HG03575 (cell line): ENCODE measurements at regions not wholly inside any gene's neighbourhood (a gene's known extent, or its start where the extent isn't known, plus 50 kb on each side); places are given as distances from the start of the nearest gene placed in this dataset.

Experiments used
- ATAC-seq: cut with Tn5 transposase; IDR thresholded peaks from one replicate; pipeline ENCODE4 v1.9.1; 2021; ENCODE audit not compliant: unreplicated experiment, insufficient number of reproducible peaks, low FRiP score; ENCODE audit errors: extremely low read depth

DNA sequence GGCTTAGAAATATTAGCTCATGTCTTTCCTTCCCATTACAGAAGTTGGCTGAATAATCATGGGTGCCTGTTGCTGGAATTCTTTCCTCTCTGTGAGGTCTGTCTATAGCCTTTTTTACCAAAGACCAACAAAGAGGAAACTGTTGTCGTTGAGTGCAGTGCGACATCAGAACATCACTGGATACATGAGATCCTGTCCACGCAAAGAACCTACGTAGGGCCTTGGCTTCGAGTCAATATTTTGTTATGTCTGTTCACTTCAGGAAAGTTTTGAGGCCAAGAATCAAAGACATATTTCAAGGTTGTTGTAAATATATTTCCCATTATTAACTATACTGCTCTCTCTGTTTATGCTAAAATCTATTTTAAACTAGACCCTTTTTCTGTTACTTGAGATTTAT is 101.5 kb upstream of the IL12A start:
- no peak for ATAC-seq

DNA sequence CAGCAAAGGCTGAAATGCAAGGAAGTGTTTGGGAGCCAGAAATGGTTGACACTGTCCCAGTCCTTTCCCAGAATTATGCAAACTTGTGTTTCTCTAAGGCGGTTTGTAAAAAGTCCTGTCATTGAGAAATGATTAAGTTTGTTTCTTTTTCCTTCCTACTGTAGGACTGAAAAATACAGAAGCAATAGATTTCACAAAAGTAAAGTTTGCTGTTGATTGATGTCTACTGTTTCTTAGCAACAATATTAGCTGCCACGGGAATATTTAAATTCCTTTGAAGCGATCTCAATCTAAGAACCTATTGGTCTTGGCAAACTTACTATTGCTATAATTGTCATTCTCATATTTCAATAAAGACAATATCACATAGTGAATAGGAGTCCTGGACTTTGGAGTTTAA is 100.7 kb upstream of the IL12A start:
- ATAC-seq: no peak

DNA sequence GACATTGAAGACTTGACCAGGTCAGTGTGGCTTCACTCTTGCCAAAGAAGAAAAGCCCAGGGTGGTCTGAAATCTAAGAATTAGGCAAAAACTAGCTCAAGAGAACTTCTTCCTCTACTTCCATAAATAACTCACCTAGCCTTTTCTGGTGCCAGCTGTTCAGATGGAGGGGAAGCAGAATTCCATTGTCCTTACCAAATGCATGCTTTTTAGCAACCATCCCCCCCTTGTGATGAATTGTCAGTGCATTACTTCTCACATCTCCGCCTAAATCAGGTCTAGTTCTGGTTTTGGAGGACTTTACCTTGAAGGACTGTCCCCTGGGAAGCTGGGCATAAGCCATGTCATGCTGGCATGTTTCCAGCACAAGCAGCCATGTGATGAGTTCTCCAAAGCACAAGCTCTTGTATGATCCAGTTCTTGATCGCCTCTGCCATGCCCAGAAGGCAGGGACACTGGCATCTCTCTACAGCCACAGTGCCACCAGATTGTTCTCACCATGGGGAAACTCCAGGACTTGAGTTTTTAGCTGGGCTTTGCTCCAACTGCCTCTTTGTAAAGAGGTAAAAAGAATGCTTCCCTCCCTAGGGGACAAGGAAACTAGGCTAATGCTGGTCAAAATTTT is 96.4 kb upstream of the IL12A start:
- ATAC-seq: no peak

DNA sequence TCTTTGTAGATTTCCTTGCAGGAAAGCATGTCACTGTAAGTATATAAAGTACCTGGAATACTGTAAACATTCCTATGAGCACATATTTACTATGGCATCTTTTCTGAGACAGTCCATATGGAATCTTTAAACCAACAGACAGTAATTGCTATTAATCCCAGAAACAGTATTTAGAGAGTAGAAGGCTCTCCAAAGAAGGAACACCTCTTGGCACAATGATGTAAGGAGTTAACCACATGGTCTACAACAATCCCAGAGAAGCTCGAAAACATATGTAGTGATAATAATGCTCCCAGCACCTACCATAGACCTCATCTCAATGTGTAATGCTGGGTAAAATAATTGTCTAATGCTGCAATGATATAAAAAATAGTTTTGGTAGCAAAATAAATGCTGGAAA is 95.8 kb upstream of the IL12A start:
- ATAC-seq: no peak

DNA sequence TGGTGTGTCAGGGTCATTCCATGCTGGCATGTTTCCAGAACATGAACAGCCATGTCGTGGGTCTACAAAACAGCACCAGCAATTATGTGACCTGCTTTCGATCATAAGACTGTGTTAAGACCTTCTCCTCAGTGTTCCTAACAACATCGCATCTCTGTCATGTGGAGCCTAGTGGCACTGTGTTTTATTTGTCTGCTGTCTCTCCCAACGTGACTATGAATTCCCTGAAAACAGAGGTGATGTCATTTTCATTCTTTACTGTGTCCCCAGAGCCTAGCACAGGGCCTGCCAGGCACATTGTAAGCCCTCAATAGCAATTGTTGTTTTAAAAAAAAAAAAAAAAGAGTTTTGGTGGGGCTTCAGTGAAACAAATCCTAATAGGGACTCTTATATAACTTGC is 94.2 kb upstream of the IL12A start:
- no peak for ATAC-seq

DNA sequence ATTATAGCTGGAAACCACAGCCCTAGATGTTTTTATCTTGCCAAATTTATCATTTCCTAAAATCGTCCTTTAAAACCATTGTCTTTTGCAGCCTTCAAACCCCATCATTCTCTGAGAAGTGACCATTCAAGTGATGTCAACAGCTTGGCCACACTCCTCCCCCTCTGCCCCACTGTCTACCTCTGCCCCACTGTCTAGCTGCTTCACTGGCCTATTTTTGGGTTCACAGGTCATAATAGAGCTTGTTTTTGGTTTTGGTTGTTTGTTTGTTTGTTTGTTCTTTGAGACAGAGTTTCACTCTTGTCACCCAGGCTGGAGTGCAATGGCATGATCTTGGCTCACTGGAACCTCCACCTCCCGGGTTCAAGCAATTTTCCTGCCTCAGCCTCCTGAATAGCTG is 93.2 kb upstream of the IL12A start:
- ATAC-seq: no peak

DNA sequence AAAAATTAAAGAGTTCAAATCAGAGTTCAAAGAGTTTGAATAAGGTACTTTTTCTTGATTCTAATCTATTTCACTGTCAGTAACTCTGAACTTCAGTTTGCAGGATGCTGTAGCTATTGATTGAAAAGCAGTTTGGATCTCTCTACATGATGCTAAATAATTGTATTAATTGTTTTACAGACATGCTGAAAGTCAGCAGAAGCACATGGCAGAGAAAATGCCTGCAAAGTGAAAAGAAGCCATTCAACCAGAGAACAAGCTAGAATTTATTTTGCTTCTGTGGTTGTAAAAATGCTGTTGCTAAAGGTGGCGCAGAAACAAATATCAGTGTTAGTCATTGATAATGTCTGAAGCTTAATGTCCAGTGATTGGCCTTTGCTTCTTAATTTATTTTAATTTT is 92.1 kb upstream of the IL12A start:
- ATAC-seq: no peak

DNA sequence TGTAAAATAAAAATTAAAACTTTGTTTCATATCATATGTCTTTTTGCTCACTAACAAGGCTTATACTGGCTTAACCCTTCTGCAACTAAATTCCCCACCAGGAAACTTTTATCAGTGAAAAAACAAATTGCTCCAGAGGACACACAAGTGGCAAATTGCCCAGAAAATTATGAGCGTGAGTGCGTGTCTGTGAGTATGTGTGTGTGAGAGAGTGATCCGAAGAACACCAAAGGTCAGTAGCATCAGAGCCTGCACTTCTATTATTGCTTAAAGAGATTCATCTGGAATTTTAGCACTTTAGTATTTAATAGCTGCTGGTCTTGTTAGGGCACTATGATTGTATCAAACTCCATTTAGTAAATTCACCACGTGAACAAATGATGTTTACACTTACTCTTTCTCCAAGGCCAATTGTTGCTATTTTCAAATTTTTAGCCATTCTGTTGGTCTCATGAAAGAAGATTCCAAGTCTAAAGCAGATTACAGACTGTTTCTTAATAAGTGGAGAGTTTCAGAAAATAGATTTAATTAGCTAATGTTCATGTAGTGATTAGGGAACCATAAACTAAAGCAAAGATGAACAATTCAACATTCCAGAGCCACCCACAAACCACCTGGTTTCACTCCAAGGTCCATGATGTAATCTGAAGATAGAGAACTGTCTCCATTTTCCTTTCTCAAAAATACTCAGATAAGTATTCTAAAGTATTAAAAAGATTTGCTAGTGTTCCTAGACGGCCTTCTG is 91.1 kb upstream of the IL12A start:
- ATAC-seq: no peak

DNA sequence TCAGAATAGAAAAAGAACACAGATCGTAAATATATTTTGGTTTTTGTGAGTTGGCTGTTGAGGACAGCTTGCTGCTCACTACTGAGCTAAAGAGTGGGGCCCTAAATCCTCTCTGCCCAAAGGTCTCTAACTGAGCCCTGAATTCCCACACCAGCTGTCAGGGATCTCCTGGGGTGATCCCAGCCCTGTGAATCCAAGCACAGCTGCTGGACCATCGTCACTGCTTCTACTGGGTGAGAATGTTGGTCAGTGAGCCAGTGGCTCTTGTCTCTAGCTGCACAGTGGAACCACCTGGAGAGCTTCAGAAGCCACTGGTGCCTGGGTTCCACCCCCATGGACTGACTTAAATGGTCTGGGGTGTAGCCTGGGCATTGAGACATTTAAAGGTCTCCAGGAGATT is 90.5 kb upstream of the IL12A start:
- no peak for ATAC-seq

DNA sequence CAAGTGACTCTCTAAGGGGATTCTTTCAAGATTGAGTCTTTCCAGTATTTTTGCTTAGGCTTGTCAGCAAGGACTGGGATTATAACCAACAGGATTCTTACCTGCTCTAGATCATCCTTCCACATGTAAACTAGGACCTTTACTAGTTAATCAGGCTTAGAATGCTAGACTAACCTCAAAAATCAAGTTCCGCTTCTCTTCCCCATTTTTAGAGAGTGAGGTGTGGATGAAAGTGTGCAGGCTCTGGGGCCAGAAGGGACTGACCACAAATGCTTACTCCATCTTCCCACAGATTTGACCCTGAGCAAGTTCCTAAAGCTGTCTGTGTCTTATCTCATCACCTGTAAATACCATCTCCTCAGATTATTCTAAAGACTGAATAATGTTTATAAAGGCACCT is 89.5 kb upstream of the IL12A start:
- ATAC-seq: no peak

DNA sequence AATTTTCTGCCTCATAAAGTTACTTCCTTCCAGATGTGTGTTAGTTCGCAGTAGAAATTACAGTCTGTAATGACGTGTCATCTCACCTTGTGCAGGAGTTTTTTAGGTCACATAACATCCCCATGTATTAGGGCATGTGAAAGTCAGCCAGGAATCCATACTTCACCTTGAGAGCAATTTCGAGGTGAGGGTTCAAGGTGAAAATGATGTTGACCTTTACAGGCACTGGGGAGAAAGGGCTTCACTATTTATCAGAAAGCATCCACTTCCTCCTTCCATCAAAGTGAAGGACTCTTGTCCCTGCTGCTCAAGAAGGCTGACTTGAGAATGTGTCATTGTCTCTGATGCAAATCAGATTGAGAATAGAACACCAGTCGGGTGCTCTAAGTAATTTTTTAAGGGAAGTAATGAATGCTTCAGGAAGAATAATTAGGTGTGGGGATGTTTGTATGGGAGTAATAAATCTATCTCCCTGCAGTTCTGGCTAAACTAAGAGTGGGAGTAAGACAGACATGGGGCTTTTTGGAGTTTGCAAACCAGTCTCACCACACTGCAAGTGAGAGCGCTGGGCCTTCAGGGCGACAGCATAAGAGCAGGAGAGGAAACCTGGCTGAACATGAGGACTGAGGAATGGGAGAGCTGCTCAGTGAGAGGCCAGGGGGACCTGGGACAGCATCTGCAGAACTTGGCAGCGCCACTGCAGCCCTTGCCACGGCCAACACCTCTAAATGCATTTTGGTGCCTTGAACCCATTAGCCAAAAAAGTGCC is 85.9 kb upstream of the IL12A start:
- peak; percentile 44 for ATAC-seq

DNA sequence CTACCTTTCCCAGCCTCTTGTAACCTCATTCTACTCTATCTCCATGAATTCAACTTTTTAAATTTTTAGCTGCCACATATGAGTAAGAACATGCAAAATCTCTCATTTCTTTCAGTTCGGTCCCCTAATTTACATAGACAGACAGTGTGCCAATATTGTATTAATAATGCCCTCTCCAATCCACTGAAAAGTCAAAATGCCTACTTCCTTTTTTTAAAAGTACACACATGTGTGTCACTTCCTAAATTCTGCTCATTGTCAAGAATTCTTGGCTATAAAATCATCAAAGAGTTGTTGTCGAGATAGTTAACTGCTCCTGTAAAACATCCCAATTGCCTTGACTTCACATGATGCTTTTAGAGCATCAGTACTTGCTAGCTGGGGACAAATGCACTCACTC is 84.2 kb upstream of the IL12A start:
- ATAC-seq: peak; percentile 40

DNA sequence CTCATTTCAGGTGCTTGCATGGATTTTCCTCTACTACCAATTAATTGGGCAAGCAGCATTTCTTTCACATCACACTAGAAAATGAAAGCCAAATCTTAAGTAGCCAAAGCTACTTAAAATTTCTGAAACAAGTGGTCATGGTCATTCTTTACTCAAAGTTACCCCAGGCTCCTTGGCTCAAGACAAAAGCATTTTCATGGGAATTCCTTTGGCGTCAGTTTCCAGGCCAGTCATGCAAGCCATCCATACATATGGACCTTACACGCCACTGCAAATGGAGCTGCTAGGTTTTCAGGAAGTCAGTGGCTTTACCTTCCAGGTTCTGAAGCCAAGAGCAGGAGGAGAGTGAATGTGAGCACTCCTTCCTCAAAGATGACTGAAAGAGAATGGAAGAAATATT is 83.7 kb upstream of the IL12A start:
- no peak for ATAC-seq

DNA sequence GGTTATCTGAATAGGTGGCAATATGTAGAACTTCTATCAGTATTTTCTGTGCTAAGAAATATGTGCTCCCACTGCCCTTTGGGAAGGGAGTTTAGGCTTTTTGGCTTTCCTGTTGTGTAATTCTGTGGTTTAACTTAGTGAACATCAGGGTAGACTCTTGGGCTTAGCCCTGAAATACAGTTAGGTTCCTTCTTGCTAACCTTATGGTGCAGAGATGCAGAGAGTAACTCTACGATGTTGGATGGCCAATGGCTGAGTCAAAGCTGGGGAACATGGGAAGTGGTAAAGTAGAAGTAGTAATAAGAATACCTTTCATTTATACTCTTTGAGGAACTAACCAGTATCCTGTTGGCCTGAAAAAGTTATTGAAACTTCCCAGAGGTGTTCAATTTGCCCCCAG is 80.8 kb upstream of the IL12A start:
- no peak for ATAC-seq

DNA sequence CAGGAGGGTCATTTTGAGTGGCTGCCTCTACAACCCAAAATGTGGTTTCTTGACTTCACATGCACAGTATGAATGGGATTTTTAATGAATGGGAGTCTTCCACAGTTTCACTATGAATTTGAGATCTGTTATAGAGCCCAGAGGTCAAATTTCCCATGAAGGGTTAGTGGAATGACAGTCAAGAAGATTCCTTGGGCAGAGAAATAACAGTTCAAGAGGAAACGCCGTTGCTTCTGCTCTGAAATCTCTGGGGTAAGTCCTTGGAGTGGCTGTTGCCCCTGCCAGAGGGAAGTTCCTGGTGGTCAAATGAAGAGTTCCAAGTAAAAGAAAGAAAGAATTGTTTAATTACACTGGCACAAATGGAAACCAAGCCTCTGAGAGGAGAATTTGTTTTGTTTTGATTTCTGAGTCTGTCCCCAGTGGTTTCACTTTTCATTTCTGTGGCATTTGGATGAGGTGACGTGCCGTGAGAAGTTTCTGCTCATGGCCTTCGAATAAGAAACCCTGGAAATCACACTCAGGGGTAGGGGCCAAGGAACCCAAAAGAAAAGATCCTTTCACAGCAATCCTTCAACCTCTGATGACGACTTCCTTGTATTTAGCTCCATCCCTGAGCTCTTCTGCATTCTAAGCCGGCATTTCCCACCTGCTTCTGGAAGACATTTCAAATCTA is 77.5 kb upstream of the IL12A start:
- ATAC-seq: peak; percentile 65

DNA sequence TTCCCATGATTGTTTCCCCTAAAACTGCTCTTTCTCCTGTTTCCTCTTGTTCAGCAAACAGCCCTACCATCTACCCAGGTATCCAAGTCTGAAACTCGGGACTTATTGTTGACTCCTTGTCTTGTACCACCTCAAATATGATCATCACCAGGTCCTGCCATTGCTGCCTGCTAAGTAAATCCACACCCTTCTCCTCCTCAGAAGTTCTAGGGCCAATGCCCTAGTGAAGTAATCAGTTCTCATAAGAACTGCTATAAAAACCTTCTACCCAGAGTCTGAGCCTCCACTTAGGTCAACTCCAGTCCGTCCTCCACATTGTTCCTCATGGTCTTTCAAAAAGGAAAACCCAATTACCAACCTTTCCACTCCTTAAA is 77.0 kb upstream of the IL12A start:
- no peak for ATAC-seq

DNA sequence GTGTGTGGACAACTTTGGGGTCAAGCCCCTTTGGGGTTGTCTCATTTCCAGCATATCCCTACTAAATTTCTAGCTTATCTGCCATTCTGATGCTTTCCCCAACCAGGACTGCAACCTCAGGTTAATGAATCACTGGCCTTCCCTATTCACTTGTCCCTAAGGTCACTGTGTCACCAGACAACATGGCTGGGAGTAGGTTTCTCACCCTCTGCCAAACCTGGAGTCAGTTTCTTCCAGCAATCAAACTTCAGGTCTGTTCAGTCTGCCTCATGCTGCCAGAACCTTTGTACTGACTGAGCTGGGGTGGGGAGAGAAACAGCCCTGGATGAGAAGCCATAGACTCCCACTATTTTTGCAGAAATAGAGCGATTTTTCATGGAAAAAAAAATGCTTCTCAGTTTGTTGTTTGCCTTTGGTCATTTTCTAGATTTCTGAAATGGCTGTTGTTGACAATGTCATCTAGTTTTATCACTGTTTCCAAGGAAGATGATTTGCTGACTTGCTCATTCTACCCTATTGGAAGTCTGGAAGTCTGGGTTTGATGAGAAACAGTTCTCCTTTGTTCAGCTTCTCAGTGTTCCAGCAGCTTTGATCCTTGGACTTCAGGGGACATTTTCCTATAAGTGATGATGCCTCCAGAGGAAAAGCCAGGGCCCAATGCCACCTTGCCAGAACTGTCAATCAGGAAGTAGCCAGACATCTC is 74.8 kb upstream of the IL12A start:
- ATAC-seq: no peak

DNA sequence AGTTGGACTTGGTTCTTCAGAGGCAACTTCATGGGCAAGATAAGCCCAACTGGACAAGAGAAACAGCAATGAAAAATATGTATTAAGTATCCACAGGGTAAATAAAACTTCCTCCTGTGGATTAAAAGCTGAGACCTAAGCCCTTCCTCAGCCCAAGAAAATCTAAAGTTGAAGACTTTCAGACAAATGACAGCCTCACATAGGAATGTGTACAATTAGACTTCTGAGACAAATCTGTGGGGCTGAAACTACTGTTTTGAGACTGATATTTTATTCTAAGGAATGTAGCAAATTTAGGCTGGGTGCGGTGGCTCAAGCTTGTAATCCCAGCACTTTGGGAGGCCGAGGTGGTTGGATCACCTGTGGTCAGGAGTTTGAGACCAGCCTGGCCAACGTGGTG is 74.2 kb upstream of the IL12A start:
- ATAC-seq: no peak

DNA sequence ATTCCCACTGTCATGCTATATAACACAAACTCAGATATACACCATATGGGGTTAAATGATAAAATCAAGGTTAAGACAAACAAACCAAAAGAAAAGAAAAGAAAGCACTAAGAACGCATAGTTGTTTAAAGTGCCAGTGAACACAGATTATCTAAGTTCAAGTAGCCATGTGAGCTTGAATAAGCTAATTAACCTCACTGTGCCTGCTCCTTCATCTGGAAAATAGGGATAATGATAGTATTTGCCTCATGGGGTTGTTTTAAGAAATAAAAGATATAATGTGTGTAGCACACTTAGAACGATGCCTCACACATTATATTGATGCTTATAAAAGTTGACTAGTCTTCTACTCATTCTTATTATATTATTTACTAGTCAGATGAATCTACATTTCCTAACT is 72.6 kb upstream of the IL12A start:
- ATAC-seq: no peak
